Upper lobe of right lung (tissue), 1 donor: ENCODE measurements at regions not wholly inside any gene's neighbourhood (a gene's known extent, or its start where the extent isn't known, plus 50 kb on each side); places are given as distances from the start of the nearest gene placed in this dataset.
A peak's percentile ranks its signal among the peaks of the same experiment; 100 is the strongest.

Experiments used
- ATAC-seq: fragments of 200-7000 bp; cut with Tn5 transposase; one replicate; pipeline ENCODE4 v1.9.1; 2020; ENCODE audit warnings: mild to moderate bottlenecking, moderate library complexity
- DNase-seq: peaks from one replicate; pipeline ENCODE4 v3.0.0-alpha.2; 2020
- H3K27ac ChIP-seq: fragments of 200-600 bp; one replicate; pipeline ENCODE4 v1.8.0; 2022
- H3K27me3 ChIP-seq: fragments of 200-600 bp; one replicate; pipeline ENCODE4 v1.8.0; 2022; ENCODE audit warnings: mild to moderate bottlenecking
- H3K36me3 ChIP-seq: fragments of 200-600 bp; one replicate; pipeline ENCODE4 v1.8.0; 2022
- H3K4me1 ChIP-seq: fragments of 200-600 bp; one replicate; pipeline ENCODE4 v1.8.0; 2022
- H3K4me3 ChIP-seq: fragments of 200-600 bp; one replicate; pipeline ENCODE4 v1.8.0; 2022; ENCODE audit warnings: mild to moderate bottlenecking
- H3K9me3 ChIP-seq: fragments of 200-600 bp; one replicate; pipeline ENCODE4 v1.8.0; 2022
- intact Hi-C: fragments of 100-400 bp; cut with DNase I; formaldehyde crosslinking; loops from one replicate; pipeline ENCODE4 v1.11.0; 2022
- TF ChIP-seq, protein P1 (sequence below): fragments of 200-600 bp; IDR thresholded peaks from one replicate; pipeline ENCODE4 v1.8.0; 2022; ENCODE audit warnings: antibody characterized with exemption
- donor health status: DM: no; HTN: yes; CAD: no; lungs with severe emphysema.

DNA sequence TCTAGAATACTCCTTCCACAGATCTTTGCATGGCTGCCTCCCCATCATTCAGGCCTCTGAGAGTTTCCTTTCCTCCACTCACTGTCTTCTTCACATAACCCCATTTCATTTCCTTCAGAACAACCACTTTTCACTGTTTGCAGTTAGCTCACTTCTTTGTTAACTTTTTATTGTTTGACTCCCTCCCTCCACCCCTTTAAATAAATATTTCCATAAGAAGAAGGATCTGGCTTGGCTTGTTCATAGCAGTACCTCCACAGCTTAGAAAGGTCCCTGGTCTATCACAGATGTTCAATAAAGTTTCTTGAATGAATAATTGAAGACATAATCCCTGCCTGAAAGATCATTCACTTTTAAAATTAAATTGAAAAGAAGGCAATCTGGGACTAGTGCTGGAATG, 661.6 kb downstream of the ACTL7B start:
- Histone ChIP-seq H3K27ac (no peak overlapping the region), H3K4me3 (no peak overlapping the region), H3K4me1 (no peaks in the 10 kb centered on the region), H3K9me3 (no peaks in the 10 kb centered on the region), H3K36me3 (no peaks in the 10 kb centered on the region), H3K27me3 (no peaks in the 10 kb centered on the region)
- intact Hi-C loops = no loop called here
- TF ChIP-seq, protein P1, sequence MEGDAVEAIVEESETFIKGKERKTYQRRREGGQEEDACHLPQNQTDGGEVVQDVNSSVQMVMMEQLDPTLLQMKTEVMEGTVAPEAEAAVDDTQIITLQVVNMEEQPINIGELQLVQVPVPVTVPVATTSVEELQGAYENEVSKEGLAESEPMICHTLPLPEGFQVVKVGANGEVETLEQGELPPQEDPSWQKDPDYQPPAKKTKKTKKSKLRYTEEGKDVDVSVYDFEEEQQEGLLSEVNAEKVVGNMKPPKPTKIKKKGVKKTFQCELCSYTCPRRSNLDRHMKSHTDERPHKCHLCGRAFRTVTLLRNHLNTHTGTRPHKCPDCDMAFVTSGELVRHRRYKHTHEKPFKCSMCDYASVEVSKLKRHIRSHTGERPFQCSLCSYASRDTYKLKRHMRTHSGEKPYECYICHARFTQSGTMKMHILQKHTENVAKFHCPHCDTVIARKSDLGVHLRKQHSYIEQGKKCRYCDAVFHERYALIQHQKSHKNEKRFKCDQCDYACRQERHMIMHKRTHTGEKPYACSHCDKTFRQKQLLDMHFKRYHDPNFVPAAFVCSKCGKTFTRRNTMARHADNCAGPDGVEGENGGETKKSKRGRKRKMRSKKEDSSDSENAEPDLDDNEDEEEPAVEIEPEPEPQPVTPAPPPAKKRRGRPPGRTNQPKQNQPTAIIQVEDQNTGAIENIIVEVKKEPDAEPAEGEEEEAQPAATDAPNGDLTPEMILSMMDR = no peak
- no peak for ATAC-seq
- no peak for DNase-seq

DNA sequence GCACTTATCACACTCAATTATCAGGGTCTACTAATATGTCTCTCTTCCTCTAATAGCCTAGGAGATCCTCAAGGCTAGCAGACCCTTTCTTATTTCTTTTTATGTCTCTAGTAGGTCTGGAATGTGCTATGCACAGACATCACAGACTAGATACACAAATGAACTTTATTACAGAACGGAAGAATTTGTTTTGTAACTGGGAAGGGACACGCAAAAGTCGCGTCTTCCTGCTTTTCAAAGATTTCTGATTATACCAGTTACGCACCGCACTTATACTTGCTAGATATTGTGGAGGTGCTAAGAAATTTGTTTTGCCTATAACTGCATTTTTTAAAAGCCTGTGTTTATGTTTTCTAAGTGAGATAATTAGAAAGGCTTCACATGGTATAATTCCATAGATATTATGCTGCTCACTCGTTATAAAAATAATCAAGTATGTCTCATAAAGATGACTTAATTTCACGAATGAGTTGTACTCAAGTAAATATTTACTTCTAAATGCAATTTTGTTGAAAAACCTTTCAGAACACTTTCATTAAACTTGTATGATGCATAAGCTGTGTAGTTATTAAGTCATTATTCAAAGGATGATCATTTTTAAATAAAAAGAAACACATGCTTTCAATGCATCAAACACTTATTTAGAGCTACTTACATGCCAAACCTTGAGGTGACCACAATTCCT, 662.6 kb downstream of the ACTL7B start:
- H3K4me1 ChIP-seq = no peaks in the 10 kb centered on the region
- no peak overlapping the region for H3K4me3 ChIP-seq
- no peaks in the 10 kb centered on the region for H3K27me3 ChIP-seq
- DNase-seq (no peak), ATAC-seq (no peak)
- intact Hi-C loops = no loop called here
- no peak overlapping the region for H3K27ac ChIP-seq
- no peaks in the 10 kb centered on the region for H3K36me3 ChIP-seq
- TF ChIP-seq, protein P1 = no peak
- H3K9me3 ChIP-seq = no peaks in the 10 kb centered on the region

DNA sequence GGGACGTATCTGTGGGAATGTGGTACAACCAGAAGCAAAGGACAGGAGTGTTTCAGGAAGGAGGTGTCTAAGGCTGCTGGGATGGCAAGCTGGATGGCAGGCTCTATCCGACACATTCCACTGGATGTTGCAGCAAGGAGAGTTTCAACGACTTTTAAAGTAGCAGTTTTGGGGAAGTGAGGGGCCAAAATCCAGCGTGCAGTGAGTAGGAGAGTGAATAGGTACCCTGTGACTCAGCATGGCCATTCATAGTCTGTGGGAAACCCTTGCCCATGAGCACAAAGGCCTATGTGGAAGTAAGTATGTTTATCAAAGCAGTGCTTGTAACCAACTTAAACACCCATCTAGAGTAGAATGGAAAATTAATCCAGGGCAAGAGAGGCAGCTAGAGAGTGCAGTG, 664.7 kb downstream of the ACTL7B start:
- Histone ChIP-seq H3K27me3 (no peaks in the 10 kb centered on the region), H3K36me3 (no peaks in the 10 kb centered on the region), H3K4me1 (no peaks in the 10 kb centered on the region), H3K4me3 (no peak overlapping the region), H3K9me3 (no peaks in the 10 kb centered on the region), H3K27ac (no peak overlapping the region)
- intact Hi-C loops = no loop called here
- ATAC-seq = peak; percentile 38
- no peak for DNase-seq
- TF ChIP-seq, protein P1 = no peak

DNA sequence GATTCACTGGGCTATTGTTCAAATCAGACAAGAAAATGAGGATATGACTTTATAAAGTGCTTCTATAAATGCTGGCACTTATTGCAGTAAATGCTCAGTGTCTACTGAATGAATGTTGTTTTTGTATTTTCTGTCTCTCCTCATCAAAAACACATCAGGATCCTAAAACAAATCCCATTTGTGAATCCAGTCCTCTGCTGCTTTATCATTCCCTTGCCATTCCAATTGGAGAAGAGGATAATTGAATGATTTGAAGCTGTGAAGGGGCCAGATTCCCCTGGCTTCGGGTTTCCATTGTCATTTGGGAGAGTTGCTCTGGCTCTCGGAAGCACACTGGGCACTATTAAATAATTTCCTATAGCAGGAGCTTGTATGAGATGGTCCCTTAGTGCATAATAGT, 666.8 kb downstream of the ACTL7B start:
- DNase-seq = no peak
- intact Hi-C loops = no loop called here
- no peaks in the 10 kb centered on the region for H3K4me1 ChIP-seq
- H3K27ac ChIP-seq = no peak overlapping the region
- H3K36me3 ChIP-seq = no peaks in the 10 kb centered on the region
- no peak for ATAC-seq
- no peaks in the 10 kb centered on the region for H3K9me3 ChIP-seq
- TF ChIP-seq, protein P1 = no peak
- no peaks in the 10 kb centered on the region for H3K27me3 ChIP-seq
- no peak overlapping the region for H3K4me3 ChIP-seq

DNA sequence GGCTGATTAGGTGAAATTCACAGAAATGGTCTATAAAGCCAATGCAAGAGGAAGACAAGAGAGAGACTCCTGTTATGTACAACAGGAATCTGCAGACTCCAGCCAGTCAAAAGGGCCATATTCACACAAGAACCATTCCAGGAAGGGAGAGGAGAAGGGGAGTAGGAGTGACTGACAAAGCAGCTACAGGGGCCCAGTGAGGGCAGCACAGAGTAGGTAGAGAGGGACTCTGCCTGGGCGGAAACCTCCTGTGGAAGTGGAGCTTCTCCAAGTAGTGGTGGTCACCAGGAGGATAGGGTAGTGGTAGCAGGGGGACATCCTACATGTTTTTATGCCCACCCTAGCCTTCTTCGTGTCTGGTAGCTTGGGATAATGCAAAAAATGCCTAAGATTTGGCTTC, 667.3 kb downstream of the ACTL7B start:
- ATAC-seq (no peak), DNase-seq (no peak)
- TF ChIP-seq, protein P1 = no peak
- Histone ChIP-seq H3K36me3 (no peaks in the 10 kb centered on the region), H3K4me1 (no peaks in the 10 kb centered on the region), H3K9me3 (no peaks in the 10 kb centered on the region), H3K27ac (no peak overlapping the region), H3K27me3 (no peaks in the 10 kb centered on the region), H3K4me3 (no peak overlapping the region)
- intact Hi-C loops = no loop called here
